Nucleus accumbens (tissue), 56 donors: ENCODE measurements at regions not wholly inside any gene's neighbourhood (a gene's known extent, or its start where the extent isn't known, plus 50 kb on each side); places are given as distances from the start of the nearest gene placed in this dataset.
"Not testable (repeated sequence)": the region's sequence is repeated elsewhere in the genome, so short reads cannot be mapped to it uniquely, and the experiment has no call there.

ENCODE experiments used
- DNase-seq, 56 donors: peaks; one replicate each; lab custom pipeline; 2025; lab: John Stamatoyannopoulos, UW

GRCh38 chr21:23977971-23978370 lies 1629.3 kb downstream of the MRPL39 start:
- no peak for DNase-seq

DNA sequence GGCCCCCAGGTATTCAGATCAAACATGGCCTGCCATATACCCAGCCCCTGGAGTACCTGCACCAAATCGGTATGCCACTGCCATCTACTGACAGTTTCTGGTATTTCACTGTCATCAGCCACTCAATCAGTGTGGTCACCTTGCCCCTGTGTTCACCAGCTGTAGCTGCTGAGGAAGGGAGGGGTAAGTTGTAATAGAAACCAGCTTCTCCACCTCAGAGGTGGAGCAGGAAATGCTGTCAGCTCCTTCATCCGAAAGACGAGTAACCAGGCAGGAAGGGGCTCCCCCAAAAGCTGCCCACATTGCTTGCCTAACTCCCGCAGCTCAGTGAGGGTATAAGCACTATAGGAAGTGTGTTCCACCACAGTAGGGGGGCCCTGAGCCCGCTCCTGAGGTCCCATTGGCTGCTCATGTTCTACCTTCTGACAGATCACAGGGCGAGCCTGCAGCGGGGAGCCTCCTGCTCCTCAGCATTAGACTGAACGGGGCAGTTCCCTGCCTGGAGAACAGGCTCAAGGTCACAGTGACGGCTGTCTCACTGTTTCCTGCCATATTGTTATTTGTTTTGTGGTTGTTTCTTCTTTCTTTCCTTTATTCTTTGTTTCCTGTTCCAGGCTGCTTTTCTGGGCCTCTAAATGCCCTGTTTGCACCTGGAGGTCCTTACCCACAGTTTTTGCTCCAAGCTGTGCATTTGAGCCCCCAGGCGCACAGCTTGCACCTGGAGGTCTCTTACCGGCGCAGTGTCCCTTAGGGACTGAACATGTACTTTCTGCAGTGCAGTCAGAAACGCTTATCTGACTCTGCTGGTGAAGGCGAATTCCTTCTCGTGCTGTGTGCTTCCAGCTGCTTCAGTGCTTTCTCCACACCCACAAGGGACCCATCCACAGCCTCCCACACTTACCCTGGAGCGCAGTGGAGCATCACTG lies 1638.3 kb downstream of the MRPL39 start:
- DNase-seq, result no peak

GRCh38 chr21:23968008-23968407 lies 1639.3 kb downstream of the MRPL39 start:
- no peak for DNase-seq

- DNase-seq, result no peak
Observed at GRCh38 chr21:23963454-23963853, 1643.8 kb downstream of the MRPL39 start.

GRCh38 chr21:23960769-23961168 lies 1646.5 kb downstream of the MRPL39 start:
- DNase-seq, result no peak

GRCh38 chr21:23955135-23955843 lies 1652.0 kb downstream of the MRPL39 start:
- DNase-seq, result no peak

GRCh38 chr21:23952269-23952668 lies 1655.0 kb downstream of the MRPL39 start:
- no peak for DNase-seq

DNA sequence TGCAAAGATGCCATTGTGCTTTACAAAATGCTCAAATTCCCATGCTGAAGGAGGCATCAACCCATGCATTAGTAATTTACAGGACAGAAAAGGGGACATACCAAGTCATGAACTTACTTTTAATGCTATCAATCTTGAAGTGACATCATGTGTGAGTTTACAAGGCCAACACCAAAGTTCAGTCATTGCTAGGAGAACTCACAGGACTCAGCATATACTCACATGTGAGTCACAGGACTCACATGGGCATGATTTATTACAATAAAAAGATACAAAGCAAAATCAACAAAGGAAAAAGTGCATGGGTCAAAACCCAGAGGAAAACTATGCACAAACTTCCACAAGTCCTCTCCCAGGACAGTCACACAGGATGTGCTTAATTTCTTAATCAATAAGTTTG lies 1656.0 kb downstream of the MRPL39 start:
- no peak for DNase-seq

DNA sequence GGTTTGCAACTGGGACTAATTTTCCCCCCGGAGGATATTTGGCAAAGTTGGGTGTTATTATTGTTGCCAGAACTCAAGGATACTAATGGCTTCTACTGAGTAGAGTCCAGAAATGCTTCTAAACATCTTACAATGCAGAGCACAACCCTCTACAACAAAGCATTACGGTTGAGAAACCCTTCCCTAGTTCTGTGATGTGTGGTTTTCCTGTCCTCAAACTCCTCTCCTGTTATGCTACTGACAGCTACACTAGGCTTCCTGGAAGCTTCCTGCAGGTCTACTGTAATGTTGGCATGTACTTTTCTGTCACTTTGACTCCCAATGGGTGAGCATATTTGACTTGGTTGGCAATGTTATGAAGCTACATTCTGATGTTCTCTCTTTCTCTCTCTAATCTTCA lies 1656.9 kb downstream of the MRPL39 start:
- no peak for DNase-seq

DNA sequence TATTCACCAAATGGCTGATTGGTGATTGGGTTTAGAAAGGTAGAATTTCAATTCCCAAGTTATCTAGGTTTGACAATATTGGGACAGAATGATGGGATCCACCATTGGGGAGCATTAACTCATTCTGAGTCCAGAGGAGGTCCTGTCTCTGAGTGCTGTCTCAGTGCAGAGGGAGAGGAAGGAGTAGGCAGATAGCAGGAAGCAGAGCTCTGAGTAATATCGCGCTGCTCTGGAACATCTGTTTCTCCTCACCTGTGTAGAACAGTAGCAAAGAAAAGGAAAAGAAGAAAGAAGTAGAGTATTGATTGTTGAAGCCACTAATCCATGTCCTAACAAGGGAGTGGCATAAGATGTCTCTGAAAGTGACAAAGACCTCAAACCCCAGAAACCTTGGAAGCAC lies 1657.8 kb downstream of the MRPL39 start:
- no peak for DNase-seq

DNA sequence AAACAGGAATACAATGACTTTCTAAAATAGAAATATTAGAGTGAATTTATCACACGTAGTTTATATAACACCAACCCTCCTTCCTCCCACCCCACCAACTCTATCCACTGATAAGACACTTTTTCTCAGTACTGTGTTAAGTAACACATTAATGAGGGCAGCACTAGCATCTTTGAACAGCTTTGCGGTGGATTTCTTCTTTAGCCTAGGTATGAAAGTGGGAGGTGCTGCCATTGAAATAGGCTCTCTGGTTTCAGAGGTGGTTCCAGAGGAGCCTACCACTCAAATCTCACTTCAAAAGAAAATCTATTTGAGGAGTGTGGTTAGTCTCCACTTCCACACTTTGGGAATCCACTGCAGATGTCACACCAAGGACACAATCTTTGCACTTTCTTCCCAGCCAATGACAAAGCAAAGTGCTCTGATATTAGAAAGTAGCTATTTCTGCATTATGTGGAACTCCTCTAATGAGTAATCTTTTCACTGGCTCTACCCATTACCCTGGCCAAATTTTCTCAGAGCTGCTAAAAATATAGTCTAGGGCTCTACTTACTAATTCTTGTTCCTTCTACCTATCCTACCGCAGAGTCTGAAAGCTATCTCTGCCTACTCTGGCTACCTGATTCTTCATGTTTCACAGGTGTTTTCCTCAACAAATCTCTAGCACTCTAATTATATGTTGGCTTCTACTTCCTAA lies 1667.8 kb downstream of the MRPL39 start:
- no peak for DNase-seq

GRCh38 chr21:23936991-23937390 lies 1670.3 kb downstream of the MRPL39 start:
- DNase-seq, result no peak

DNA sequence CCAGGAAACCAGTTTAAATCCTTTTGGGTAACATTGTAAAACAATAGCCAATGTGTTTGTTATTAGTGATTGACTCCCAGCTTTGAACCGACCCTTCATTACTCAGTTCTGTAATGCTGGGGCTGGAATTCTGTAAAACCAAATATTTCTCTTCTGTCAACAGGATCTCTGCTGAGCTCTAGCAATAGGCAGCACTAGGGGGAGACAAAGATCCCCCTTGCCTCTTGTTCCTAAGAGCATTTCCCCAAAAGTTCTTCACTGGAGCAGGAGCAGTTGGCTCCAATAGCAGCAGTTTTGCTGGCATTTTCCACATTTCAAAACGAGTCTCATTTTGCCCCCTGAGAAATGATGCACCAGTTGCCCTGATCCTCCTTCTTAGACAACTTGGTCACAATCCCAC lies 1671.1 kb downstream of the MRPL39 start:
- peak in 17 of 56 donors; percentile 0 to 33 (median 9) for DNase-seq

DNA sequence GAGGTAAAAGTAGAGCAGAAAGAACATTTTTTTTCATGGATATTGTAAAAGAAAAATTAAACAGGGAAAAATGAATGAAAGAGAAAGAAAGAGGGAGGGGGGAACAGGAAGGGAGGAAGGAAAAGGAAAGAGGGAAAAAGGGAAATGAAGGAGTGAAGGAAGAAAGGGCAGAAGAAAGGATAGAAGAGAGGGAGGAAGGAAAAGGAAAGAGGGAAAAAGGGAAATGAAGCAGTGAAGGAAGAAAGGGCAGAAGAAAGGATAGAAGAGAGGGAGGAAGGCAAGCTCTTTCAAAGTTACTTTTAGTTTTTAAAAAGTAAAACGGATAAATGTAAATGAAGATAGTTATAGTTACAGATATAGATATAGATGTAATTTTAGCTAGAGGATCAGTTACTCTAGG lies 1676.7 kb downstream of the MRPL39 start:
- no peak for DNase-seq

- not testable (repeated sequence) for DNase-seq
Observed at GRCh38 chr21:23926430-23926829, 1680.9 kb downstream of the MRPL39 start.

GRCh38 chr21:23921670-23922418 lies 1685.4 kb downstream of the MRPL39 start:
- no peak for DNase-seq

GRCh38 chr21:23900727-23901126 lies 1706.6 kb downstream of the MRPL39 start:
- no peak for DNase-seq

GRCh38 chr21:23899561-23899960 lies 1707.7 kb downstream of the MRPL39 start:
- no peak for DNase-seq

GRCh38 chr21:23890652-23891051 lies 1716.6 kb downstream of the MRPL39 start:
- DNase-seq, result peak in 2 of 56 donors; percentile 5 to 6

- DNase-seq, result no peak
Observed at GRCh38 chr21:23887725-23888306, 1719.5 kb downstream of the MRPL39 start.
